PC-9 (cell line): ENCODE measurements at regions not wholly inside any gene's neighbourhood (a gene's known extent, or its start where the extent isn't known, plus 50 kb on each side); places are given as distances from the start of the nearest gene placed in this dataset.

Source experiments
- BruUV-seq: library from RNA; stranded (reverse); fragments of 400-500 nt; replicated peaks from 2 replicates; lab custom pipeline; 2021; lab: Mats Ljungman, UMichigan
- CTCF ChIA-PET: fragments of 300-600 bp; sonication (Branson Sonifier 250); formaldehyde crosslinking; loops from one replicate; lab custom pipeline; 2022; ENCODE audit warnings: antibody characterized with exemption; lab: Charles Lee
- POLR2A ChIA-PET: fragments of 300-600 bp; sonication (Branson Sonifier 250); formaldehyde crosslinking; loops from one replicate; lab custom pipeline; 2022; ENCODE audit warnings: antibody characterized with exemption; ENCODE audit not compliant: unreplicated experiment; lab: Charles Lee
- DNase-seq, 2 experiments: peaks; one replicate each; pipeline versions ENCODE4 v3.0.0 to v3.0.0-alpha.2; 2015 to 2022; ENCODE audit warnings: mixed read lengths in 1 of 2
- H2AFZ ChIP-seq: fragments of 200-600 bp; sonication (generic); 2 replicates; pipeline ENCODE4 v1.8.1; 2017; ENCODE audit warnings: antibody characterized with exemption
- H3F3A ChIP-seq: fragments of 200-600 bp; sonication (generic); 2 replicates; pipeline ENCODE4 v1.8.1; 2017; ENCODE audit warnings: antibody characterized with exemption, mild to moderate bottlenecking, low read depth; ENCODE audit not compliant: insufficient read depth
- H3K27ac ChIP-seq: fragments of 200-600 bp; sonication (generic); 2 replicates; pipeline ENCODE4 v1.6.1; 2016; ENCODE audit warnings: mixed run types
- H3K27me3 ChIP-seq: fragments of 200-600 bp; sonication (generic); 2 replicates; pipeline ENCODE4 v1.6.1; 2016; ENCODE audit warnings: low read depth, mixed run types; ENCODE audit not compliant: insufficient read depth
- H3K36me3 ChIP-seq: fragments of 200-600 bp; sonication (generic); 2 replicates; pipeline ENCODE4 v1.6.1; 2016; ENCODE audit warnings: low read depth, mixed run types
- H3K4me1 ChIP-seq: fragments of 200-600 bp; sonication (generic); replicated peaks from 2 replicates; pipeline ENCODE4 v1.6.1; 2016; ENCODE audit warnings: mixed run types; ENCODE audit not compliant: insufficient read depth
- H3K4me2 ChIP-seq: fragments of 200-600 bp; sonication (generic); 2 replicates; pipeline ENCODE4 v1.6.1; 2017; ENCODE audit warnings: mixed run types
- H3K4me3 ChIP-seq: fragments of 200-600 bp; sonication (generic); 2 replicates; pipeline ENCODE4 v1.6.1; 2016; ENCODE audit warnings: mixed run types
- H3K79me2 ChIP-seq: fragments of 200-600 bp; sonication (generic); 2 replicates; pipeline ENCODE4 v1.6.1; 2017; ENCODE audit warnings: low read depth, mixed run types
- H3K9me2 ChIP-seq: fragments of 200-600 bp; sonication (generic); 2 replicates; pipeline ENCODE4 v1.8.1; 2017; ENCODE audit warnings: mild to moderate bottlenecking; ENCODE audit not compliant: insufficient read depth
- H3K9me3 ChIP-seq: fragments of 200-600 bp; sonication (generic); 2 replicates; pipeline ENCODE4 v1.8.1; 2016; ENCODE audit warnings: low read depth; ENCODE audit not compliant: insufficient read depth
- H4K20me1 ChIP-seq: fragments of 200-600 bp; sonication (generic); 2 replicates; pipeline ENCODE4 v1.8.1; 2017; ENCODE audit not compliant: insufficient read depth
- EZH2 ChIP-seq: fragments of 200-600 bp; sonication (generic); IDR thresholded peaks from 2 replicates; pipeline ENCODE4 v1.8.0; 2017; ENCODE audit warnings: antibody characterized with exemption, low read depth
- intact Hi-C: fragments of 100-400 bp; cut with micrococcal nuclease; formaldehyde crosslinking; loops from one replicate; pipeline ENCODE4 v1.10.0; 2022; ENCODE audit not compliant: unreplicated experiment
- TF ChIP-seq, protein P1 (sequence below): fragments of 200-600 bp; sonication (generic); conservative IDR thresholded peaks from 2 replicates; pipeline ENCODE4 v1.6.1; 2017; ENCODE audit warnings: mixed run types, antibody characterized with exemption, mild to moderate bottlenecking, moderate library complexity

DNA sequence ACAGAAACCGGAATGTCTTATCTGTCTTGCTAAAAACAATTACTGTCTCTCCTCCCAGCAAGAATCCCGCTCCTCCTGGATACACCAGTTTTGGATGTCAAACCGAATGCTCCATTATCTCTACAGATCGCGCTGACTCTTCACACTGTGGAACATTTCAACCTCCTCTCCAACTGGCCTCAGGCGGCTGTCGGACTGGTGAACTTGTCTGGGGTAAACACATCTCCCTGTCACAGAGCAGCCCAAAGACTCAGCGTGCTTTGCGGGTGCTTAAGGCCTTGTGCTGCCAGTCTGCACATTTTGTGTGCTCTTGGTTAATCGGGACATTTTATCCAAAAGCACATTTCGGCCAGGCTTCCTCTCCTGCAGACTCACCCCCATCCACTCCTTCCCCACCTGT lies 173.1 kb downstream of the ICOS start:
- H2AFZ ChIP-seq: no peak overlapping the region
- H3K36me3 ChIP-seq: no peaks in the 10 kb centered on the region
- ChIA-PET POLR2A (no interaction called here), CTCF (no interaction called here)
- H3K9me3 ChIP-seq: no peaks in the 10 kb centered on the region
- no peaks in the 10 kb centered on the region for H3K27me3 ChIP-seq
- H3K9me2 ChIP-seq: no peaks in the 10 kb centered on the region
- no peaks in the 10 kb centered on the region for H3K79me2 ChIP-seq
- TF ChIP-seq EZH2: no peak
- TF ChIP-seq, protein P1, sequence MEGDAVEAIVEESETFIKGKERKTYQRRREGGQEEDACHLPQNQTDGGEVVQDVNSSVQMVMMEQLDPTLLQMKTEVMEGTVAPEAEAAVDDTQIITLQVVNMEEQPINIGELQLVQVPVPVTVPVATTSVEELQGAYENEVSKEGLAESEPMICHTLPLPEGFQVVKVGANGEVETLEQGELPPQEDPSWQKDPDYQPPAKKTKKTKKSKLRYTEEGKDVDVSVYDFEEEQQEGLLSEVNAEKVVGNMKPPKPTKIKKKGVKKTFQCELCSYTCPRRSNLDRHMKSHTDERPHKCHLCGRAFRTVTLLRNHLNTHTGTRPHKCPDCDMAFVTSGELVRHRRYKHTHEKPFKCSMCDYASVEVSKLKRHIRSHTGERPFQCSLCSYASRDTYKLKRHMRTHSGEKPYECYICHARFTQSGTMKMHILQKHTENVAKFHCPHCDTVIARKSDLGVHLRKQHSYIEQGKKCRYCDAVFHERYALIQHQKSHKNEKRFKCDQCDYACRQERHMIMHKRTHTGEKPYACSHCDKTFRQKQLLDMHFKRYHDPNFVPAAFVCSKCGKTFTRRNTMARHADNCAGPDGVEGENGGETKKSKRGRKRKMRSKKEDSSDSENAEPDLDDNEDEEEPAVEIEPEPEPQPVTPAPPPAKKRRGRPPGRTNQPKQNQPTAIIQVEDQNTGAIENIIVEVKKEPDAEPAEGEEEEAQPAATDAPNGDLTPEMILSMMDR: no peak
- H3K4me2 ChIP-seq: no peak overlapping the region
- BruUV-seq: no TSS peak
- no peak overlapping the region for H3K4me3 ChIP-seq
- intact Hi-C loops: no loop called here
- no peak overlapping the region for H3K27ac ChIP-seq
- no peak for DNase-seq
- H4K20me1 ChIP-seq: no peaks in the 10 kb centered on the region
- no peaks in the 10 kb centered on the region for H3K4me1 ChIP-seq
- no peaks in the 10 kb centered on the region for H3F3A ChIP-seq

DNA sequence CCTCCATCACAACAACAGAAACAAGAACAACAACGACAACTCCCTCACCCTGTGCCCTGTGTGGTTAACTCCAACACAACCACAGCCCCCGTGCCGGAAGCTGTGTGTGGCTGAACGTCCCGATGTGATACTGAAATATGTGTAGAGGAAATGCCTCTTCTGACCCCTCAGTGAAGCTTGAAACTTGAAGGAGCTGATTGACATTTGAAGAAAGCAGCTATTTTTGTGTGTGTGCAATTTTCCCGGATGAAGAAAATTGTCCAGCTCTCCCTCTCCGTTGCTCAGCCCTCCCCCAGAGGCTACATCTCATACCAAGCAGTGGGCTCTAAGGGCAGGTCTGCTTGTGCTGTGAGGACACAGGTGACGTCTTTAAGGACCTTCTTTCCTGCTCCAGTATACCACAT lies 173.8 kb downstream of the ICOS start:
- H3K4me1 ChIP-seq: no peaks in the 10 kb centered on the region
- POLR2A ChIA-PET: no interaction called here
- no peaks in the 10 kb centered on the region for H3K79me2 ChIP-seq

DNA sequence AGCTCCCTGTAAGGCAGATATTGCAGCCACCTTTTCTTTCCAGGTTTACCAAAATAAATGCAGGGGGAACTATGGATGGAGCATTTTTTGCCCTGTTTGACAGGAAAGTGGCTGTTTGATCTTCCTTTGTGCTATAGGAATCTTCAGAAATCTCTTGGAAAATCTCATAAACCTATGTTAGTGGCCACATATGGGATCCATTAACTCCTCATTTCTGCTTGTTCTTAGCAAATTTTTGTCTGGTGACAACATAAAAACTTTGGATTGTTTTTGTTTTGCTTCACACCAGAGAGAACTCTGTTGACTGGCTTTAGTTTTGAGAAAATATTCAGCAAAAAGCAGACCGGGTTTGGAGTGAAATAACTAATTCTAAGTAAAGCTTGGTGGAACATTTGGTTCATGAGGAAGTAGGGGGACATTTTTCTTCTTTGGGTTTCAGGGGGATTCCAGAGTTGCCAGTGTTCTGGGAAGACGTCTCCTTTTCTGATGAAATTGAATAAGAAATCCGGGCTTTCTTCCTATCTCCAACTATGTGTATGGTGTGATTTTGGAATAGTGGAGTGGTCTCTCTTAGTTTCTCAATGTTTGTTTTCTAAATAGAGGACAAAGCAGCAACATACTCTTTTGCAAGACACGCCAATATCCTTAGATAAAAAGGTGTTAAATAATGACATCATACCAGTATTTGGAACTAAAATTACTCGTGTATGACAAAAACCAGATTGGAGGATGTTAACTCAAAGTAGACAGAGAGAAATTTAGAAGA lies 174.4 kb downstream of the ICOS start:
- no peak overlapping the region for H3K27ac ChIP-seq
- H3K4me2 ChIP-seq: no peak overlapping the region
- DNase-seq: no peak
- no peaks in the 10 kb centered on the region for H4K20me1 ChIP-seq
- H3K9me3 ChIP-seq: no peaks in the 10 kb centered on the region
- H3K36me3 ChIP-seq: no peaks in the 10 kb centered on the region
- intact Hi-C loops: no loop called here
- POLR2A ChIA-PET: no interaction called here
- no peak overlapping the region for H3K4me3 ChIP-seq
- no peaks in the 10 kb centered on the region for H3K4me1 ChIP-seq
- no peak for TF ChIP-seq EZH2
- TF ChIP-seq, protein P1: no peak
- no peaks in the 10 kb centered on the region for H3K27me3 ChIP-seq
- no peaks in the 10 kb centered on the region for H3F3A ChIP-seq
- no peaks in the 10 kb centered on the region for H3K79me2 ChIP-seq
- H2AFZ ChIP-seq: no peak overlapping the region
- CTCF ChIA-PET: no interaction called here
- no peaks in the 10 kb centered on the region for H3K9me2 ChIP-seq
- no TSS peak for BruUV-seq

More for the DNA sequence above, 173.8 kb downstream of the ICOS start:
- Histone ChIP-seq H3K4me2 (no peak overlapping the region), H3K36me3 (no peaks in the 10 kb centered on the region), H3K4me3 (no peak overlapping the region), H3K27ac (no peak overlapping the region), H3F3A (no peaks in the 10 kb centered on the region), H2AFZ (no peak overlapping the region), H3K27me3 (no peaks in the 10 kb centered on the region), H4K20me1 (no peaks in the 10 kb centered on the region), H3K9me2 (no peaks in the 10 kb centered on the region), H3K9me3 (no peaks in the 10 kb centered on the region)
- DNase-seq: no peak
- TF ChIP-seq EZH2: no peak
- TF ChIP-seq, protein P1: no peak
- CTCF ChIA-PET: no interaction called here
- intact Hi-C loops: no loop called here
- no TSS peak for BruUV-seq
